AG04450 (cell line): ENCODE measurements at regions not wholly inside any gene's neighbourhood (a gene's known extent, or its start where the extent isn't known, plus 50 kb on each side); places are given as distances from the start of the nearest gene placed in this dataset.

ENCODE experiments used
- CTCF ChIA-PET: fragments of 300-600, 350-600 bp; formaldehyde crosslinking; extraction: SDS; loops from one replicate; lab custom pipeline; 2022; ENCODE audit warnings: antibody characterized with exemption, inconsistent platforms; lab: Charles Lee
- POLR2A ChIA-PET: fragments of 350-600 bp; formaldehyde crosslinking; extraction: SDS; loops from one replicate; lab custom pipeline; 2021; ENCODE audit warnings: antibody characterized with exemption, inconsistent platforms; lab: Yijun Ruan, JAX
- DNase-seq: peaks from one replicate; pipeline ENCODE4 v3.0.0-alpha.2; 2011; ENCODE audit warnings: low read depth, low spot score
- H3K27ac ChIP-seq: one replicate; pipeline ENCODE4 v1.5.1; 2012; ENCODE audit warnings: low read depth, low read length, control low read depth
- H3K27me3 ChIP-seq: one replicate; pipeline ENCODE4 v1.6.0; 2012; ENCODE audit warnings: low read length; ENCODE audit not compliant: control insufficient read depth, insufficient read depth
- H3K4me3 ChIP-seq: 2 replicates; pipeline ENCODE4 v1.5.1; 2011; ENCODE audit warnings: mild to moderate bottlenecking, low read depth, low read length, control low read depth
- H3K9me3 ChIP-seq: 2 replicates; pipeline ENCODE4 v1.5.1; 2012; ENCODE audit warnings: low read length; ENCODE audit not compliant: control insufficient read depth, insufficient read depth
- CTCF ChIP-seq: IDR thresholded peaks from 2 replicates; pipeline ENCODE4 v1.5.1; 2011; ENCODE audit warnings: low read depth, low read length, control low read depth, inconsistent platforms

- no peaks in the 10 kb centered on the region for H3K9me3 ChIP-seq
- no peaks in the 10 kb centered on the region for H3K27me3 ChIP-seq
- no peak for TF ChIP-seq CTCF
- ChIA-PET CTCF (no interaction called here), POLR2A (no interaction called here)
- no peak for DNase-seq
- H3K27ac ChIP-seq, result no peak overlapping the region
- no peak overlapping the region for H3K4me3 ChIP-seq
Observed at GRCh38 chr3:21876782-21877181, 125.8 kb upstream of the ZNF385D start.

- Histone ChIP-seq H3K4me3 (no peak overlapping the region), H3K9me3 (no peaks in the 10 kb centered on the region), H3K27ac (no peak overlapping the region), H3K27me3 (no peaks in the 10 kb centered on the region)
- TF ChIP-seq CTCF, result no peak
- no peak for DNase-seq
- ChIA-PET CTCF (no interaction called here), POLR2A (no interaction called here)
Observed at GRCh38 chr3:21877214-21877754, 126.3 kb upstream of the ZNF385D start.

GRCh38 chr3:21879184-21879886, 128.3 kb upstream of the ZNF385D start:
- no peaks in the 10 kb centered on the region for H3K9me3 ChIP-seq
- DNase-seq, result no peak
- no peaks in the 10 kb centered on the region for H3K27me3 ChIP-seq
- CTCF ChIA-PET, result interaction anchor here (2.6 kb wide), 1 partner anchor 15 kb away, joined by 15 read pairs; no protein-coding TSS in a partner anchor
- no peak for TF ChIP-seq CTCF
- no peak overlapping the region for H3K27ac ChIP-seq
- POLR2A ChIA-PET, result no interaction called here
- H3K4me3 ChIP-seq, result no peak overlapping the region

GRCh38 chr3:21888656-21889055, 137.6 kb upstream of the ZNF385D start:
- TF ChIP-seq CTCF, result no peak
- H3K4me3 ChIP-seq, result no peak overlapping the region
- POLR2A ChIA-PET, result no interaction called here

GRCh38 chr3:21889166-21889565, 138.2 kb upstream of the ZNF385D start:
- CTCF ChIA-PET, result no interaction called here
- no peak for TF ChIP-seq CTCF
- POLR2A ChIA-PET, result no interaction called here

More at GRCh38 chr3:21888656-21889055, 137.6 kb upstream of the ZNF385D start:
- CTCF ChIA-PET, result no interaction called here
- Histone ChIP-seq H3K27ac (no peak overlapping the region), H3K27me3 (no peaks in the 10 kb centered on the region), H3K9me3 (no peaks in the 10 kb centered on the region)
- no peak for DNase-seq

More at GRCh38 chr3:21889166-21889565, 138.2 kb upstream of the ZNF385D start:
- DNase-seq, result no peak
- no peaks in the 10 kb centered on the region for H3K27me3 ChIP-seq
- no peak overlapping the region for H3K4me3 ChIP-seq
- H3K27ac ChIP-seq, result no peak overlapping the region
- H3K9me3 ChIP-seq, result no peaks in the 10 kb centered on the region
